Activated CD8-positive, alpha-beta memory T cell treated with anti-CD3 and anti-CD28 coated beads for 48 hours (primary cell): ENCODE measurements at regions not wholly inside any gene's neighbourhood (a gene's known extent, or its start where the extent isn't known, plus 50 kb on each side); places are given as distances from the start of the nearest gene placed in this dataset.
"Not testable (repeated sequence)": the region's sequence is repeated elsewhere in the genome, so short reads cannot be mapped to it uniquely, and the experiment has no call there.

Experiments used
- DNase-seq, 3 experiments: peaks; one replicate each; pipeline ENCODE4 v3.0.0-alpha.2; 2020; ENCODE audit warnings: low read depth in 2 of 3, low spot score in 2 of 3

- not testable (repeated sequence) for DNase-seq
Measured at GRCh38 chr2:89286448-89287080, 595.1 kb downstream of the RPIA start.

DNA sequence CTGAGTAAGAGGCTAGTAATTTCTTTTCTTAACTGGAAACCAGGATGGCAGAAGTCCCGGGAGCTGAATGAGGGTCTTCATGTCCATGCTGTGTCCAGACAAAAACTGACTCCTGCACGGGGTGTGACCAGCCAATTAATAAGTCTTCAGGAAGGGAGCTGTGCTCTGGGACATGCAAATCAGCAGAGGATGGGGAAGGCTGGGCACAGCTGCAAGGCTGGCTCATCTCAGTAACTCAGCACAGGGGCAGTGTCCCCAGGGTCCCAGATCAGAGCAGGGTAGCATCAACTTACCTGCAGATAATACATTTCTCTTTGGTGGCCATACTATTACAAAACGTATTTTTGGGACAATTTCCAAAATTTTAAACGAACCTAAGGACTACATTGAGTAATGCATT is 595.6 kb downstream of the RPIA start:
- not testable (repeated sequence) for DNase-seq

DNA sequence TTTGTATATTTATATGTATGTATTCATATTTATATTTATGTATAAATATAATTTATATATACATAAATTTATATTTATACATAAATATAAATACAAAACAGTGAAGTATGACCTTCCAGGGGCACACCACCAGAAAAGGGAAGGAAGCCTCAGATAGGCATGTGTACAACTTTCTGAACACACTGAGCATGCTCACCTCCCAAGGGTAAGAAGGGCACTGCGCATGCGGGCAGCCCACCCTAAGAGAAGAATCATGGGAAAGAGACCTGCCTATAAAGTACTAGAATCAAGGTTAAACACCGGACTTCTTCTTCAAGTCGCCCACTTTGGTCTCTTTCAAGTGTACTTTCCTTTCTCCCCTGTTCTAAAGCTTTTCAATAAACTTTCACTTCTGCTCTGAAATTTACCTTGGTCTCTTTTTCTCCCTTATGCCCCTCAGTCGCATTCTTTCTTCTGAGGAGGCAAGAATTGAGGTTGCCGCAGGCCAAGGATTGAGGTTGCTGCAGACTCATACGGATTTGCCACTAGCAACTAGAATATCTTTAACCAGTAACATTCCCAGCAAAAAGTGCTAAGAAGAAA is 600.3 kb downstream of the RPIA start:
- not testable (repeated sequence) for DNase-seq

GRCh38 chr2:89293399-89293798 is 601.9 kb downstream of the RPIA start:
- DNase-seq = not testable (repeated sequence)

DNA sequence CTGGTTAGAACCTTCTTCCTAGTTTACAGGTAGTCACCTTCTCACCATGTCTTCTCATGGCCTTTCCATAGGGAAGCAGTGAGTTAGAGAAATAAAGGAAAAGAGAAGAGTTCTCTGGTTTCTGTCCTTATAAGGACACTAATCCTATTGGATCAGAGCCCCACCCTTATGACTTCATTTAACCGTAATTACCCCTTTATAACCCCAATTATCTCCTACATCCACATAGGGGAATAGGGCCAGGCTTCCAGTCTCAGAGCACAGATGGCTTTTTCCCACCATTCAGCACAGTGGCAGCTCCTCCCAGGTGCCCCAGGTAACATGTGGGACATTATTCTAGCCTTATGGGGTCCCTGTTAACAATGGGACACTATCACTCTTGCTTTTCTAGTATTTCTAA is 602.9 kb downstream of the RPIA start:
- DNase-seq = not testable (repeated sequence)

- not testable (repeated sequence) for DNase-seq
Measured at GRCh38 chr2:89296820-89297398, 605.4 kb downstream of the RPIA start.

- not testable (repeated sequence) for DNase-seq
Measured at GRCh38 chr2:89299196-89299595, 607.7 kb downstream of the RPIA start.

GRCh38 chr2:89305623-89306022 is 614.1 kb downstream of the RPIA start:
- DNase-seq = not testable (repeated sequence)

GRCh38 chr2:89306869-89307637 is 615.6 kb downstream of the RPIA start:
- not testable (repeated sequence) for DNase-seq

DNA sequence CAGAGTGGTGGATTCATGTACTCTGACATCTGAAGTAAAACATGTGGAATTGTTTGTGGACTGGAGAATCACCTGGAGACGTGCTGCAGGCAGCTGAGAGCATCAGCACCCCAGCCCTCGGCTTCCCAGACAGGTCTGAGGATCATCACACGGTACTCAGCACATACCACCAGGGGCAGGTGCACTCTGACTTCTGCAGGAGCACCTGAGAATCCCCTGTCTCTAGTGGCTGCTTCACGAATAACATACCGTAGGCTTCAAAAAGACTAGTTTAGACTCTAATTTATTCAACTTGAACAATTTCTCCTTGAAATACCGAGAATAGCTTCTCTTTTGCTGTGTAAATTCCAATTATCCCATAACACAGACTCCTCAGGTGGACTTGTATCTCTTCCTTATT is 627.5 kb downstream of the RPIA start:
- not testable (repeated sequence) for DNase-seq

- DNase-seq = not testable (repeated sequence)
Measured at GRCh38 chr2:89325894-89326293, 634.4 kb downstream of the RPIA start.

- not testable (repeated sequence) for DNase-seq
Measured at GRCh38 chr2:89326455-89326854, 635.0 kb downstream of the RPIA start.

DNA sequence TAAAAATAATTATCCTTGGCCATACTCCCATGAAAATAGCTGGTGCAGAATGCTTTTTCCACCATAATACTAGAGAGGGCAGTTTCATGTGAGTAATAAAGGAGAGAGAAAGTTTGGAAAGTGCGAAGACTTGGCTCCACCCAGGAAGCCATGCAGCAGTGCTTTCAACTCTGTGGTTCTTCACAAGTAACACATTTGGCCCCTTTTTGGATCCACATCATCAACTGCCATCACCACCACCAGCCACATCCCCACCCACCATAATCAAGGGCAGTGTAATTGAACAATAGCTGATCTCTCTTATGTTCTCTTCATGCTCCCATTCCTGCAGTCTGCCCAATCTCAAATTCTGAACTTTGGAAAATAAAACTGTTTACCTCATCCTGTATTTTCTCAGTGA is 637.3 kb downstream of the RPIA start:
- not testable (repeated sequence) for DNase-seq
